GM19455 (cell line): ENCODE measurements at regions not wholly inside any gene's neighbourhood (a gene's known extent, or its start where the extent isn't known, plus 50 kb on each side); places are given as distances from the start of the nearest gene placed in this dataset.

ENCODE experiments used
- ATAC-seq: cut with Tn5 transposase; IDR thresholded peaks from one replicate; pipeline ENCODE4 v1.9.1; 2021; ENCODE audit not compliant: unreplicated experiment

DNA sequence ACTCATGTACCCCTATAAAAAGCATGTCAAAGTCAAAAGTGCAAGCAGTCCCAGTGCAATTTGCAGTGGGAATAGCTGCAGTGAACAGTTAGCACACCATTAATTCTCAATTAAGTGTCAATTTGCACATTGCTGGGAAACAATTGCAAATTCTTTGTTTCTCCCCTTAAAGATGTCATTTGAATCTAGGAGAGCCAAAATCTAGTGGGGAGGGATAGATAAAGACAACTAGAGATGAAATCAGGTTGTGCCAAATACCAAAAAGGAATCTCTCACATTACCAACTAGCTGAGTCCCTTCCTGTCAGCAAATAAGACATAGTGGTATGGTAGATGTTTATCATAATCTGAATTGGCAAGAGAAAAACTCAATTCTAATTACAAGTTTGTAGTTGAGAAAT is 330.7 kb downstream of the NUF2 start:
- ATAC-seq = no peak

DNA sequence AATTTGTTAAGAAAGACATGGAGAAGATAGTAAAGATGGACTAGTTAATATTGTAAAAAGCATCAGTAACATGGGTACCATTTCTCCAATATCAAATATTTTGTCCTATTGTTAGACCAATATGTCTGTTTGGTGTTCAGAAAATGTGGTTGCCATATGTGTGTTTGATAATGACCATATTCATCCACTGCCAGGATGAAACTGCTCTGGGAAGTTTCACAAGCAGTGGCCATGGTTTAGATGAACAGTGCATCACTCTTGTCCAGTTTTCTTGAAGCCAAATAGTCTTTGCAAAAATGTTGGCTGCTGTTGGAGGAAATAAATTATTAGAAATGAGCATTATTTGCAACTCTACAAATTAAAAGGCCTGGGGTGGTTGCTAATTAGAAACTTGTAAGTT is 333.8 kb downstream of the NUF2 start:
- no peak for ATAC-seq

DNA sequence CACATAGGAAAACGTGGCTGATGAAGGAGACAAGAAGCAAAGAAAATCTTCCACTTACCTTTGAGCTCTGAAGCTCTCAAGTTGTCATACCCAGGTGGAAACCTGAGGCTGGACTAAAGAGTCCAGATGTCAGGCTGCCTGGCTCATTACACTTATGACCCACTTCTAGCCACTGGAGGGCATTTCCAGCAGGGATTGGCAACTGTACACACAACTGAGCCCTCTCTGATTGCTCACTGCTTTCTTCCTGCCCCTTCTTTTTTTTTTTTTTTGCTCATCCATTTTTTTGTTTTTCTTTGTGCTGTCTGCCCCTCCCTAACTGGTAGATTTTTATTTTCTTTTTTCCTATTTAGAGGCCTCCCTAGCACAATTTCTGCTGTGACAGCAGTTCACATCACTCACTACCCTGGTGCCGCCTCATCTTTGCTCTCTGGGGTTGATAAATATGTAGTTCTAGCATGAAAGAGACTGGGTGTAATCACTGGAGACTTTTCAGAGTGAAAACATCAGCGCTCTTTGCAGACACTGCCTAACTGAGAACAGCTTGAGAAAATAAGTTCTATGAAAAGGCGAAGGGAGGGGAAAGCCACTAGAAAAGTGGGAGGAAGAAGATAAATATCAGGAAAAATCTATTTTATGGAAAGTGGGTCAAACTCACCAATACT is 334.5 kb downstream of the NUF2 start:
- no peak for ATAC-seq

DNA sequence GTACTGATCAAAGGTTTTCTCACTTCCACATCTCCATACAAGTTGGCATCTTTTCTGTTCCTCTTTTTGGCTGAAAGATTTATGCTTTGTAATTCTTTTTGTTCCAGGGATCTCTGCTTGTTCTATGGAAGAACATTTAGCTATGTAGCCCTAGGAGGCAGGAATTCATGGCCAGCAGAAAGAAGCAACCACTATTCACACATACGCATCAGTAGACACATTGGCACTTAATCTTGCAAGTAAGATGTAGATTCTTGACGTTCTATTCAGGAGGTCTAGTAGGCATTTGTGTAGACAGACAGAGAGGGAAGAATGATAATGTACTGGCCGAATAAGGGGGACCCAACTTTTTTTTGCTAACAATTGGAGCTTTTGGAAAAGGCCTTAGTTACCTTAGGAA is 336.0 kb downstream of the NUF2 start:
- ATAC-seq = no peak

DNA sequence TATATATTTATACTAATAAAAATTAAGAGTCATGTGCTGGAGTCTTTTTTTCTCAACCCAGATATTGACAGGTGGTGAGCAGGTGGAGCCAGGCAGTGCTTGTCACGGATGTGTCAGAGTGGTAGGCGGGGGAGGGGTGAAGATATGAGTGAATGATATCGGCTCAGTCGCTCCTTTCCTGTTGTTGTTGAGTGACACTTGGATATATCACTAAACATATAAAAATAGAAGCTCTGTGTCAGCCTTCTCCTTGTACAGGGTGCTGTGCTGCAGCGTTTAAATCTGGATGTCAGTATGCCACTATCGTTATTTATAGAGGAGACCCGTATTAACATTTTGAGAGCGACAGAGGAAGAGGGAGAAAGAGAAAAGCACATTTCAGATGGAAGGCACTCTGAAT is 339.6 kb downstream of the NUF2 start:
- ATAC-seq = no peak

DNA sequence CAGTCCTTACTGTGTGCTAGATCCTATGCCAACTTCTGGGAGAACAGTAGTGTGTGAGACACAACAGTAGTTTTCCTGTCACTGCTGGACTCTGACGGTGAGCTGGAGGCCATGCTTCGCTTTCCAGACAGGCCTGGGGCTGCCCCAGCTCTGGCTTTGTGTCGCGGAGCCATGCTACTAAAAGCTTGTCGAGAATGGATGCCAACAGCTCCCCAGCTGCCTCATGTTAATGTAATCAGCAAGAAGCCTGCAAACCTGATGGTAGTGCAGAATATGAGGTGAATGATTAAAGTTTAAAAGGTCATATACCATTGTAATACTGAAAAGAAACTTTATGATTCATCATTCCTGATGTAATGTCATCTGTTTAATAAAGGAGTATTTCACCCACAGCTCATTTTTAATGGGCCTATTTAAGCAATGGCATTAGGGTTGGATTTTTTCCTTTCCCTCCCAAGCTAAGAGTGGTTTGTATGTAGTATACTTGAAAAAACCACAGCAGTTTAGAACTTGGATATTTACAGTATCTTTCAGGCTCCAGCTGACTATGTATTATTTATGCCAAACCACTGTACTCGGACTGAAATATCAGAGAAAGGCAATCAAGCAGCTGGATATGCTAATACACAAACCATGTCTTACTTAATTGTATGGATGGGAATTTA is 343.0 kb downstream of the NUF2 start:
- no peak for ATAC-seq

DNA sequence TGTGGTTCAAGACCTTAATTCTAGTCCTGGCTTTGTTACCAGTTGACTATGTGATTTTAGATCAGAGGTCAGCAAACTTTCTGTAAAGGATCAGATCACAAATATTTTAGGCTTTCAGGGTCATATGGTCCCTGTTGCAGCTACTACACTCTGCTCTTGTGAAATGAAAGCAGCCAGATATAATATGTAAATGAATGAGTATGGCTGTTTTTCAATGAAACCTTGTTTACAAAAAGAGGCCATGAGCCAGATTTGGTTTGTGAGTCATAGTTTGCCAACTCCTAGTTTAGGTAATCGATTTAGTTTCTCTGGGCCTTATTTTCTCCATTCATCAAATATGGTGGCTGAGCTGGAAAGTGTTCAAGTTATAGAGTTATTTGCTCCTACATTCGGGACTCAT is 346.7 kb downstream of the NUF2 start:
- ATAC-seq = no peak

DNA sequence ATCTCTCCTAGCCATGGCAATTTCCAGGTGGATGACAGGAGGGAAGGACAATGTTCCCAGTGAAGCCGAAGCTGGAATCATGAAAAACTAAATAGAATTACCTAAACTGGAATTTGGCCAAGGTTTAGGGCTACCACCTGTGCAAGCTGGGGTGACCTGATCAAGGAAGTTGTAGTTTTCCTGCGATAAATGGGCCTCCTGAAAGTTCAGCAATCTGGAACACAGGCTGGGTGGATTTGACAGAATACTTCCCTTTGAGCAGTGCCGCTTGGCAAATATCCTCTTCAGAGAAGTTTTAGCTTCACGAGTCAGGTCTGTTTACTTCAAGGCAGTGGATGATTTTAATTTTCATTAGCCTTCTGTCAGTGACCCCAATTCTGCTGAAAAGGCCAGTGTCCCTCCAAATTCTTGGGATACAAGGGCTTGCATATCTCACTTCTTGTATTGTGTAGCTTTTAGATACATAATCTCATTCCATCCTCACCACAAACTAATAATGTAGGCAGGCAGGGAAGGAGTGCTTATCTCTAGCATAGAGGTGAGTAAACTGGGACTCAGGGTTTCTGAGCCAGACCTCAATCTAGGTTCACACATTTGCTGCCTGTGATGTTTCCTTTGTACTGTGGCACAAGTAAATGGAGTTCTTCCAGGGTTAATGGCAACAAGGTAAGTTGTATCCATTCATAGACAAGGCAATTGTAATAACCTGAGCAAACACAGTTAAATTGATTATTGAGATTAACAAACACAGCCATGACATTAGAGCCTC is 349.4 kb downstream of the NUF2 start:
- no peak for ATAC-seq

DNA sequence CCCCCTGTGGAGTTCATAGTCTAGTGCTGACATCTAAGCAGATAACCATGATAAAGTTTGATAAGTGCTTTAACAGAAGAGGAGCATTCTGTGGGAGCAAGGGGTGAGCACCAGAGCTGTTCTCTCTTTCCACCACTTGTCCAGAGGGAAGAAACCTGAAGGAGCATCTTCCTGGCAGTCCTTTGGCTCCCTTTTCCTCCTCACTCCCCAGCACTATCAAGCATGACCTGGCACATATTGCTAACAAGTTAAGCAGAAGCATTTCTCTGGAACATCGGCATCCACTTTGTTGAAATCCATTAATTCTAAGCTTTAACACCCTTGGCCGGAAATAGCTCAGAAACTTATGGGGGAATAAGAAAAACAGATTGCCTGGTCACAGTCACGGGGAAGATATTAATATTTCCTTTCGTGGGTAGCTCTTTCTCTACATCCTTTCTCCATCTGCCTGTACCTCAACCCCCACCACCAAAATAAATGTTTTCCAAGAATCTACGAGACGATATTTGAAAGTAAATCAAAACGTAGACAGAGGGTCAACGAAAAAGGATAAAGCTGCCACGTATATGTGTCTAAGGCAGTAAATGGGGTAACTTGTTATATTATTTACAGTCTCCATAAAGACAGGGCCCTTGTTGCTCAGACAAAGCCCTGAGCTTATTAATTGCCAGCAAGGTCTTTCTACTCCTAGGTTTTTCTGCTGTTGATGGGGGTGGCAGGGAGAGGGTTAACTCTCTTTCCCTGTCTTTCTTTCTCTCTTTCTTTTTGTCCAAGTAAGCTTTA is 351.4 kb downstream of the NUF2 start:
- no peak for ATAC-seq

DNA sequence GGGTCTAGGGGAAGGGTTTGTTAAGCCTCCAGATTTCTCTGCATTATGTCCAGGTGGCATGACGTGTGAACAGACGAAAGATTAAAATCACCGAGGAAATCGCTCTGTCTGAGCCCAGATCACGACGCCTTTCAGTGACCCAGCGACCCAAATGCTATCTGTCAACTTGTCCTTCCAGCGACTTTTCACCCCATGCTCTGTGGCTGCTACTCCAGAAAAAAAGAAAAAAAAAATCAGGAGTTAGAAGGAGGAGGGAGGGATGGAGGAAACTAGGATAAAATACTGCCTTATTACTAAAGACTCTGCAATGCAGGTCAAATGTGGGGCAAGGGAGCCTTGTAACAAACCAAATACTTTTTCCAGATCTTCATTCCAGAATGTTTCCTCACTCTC is 352.0 kb downstream of the NUF2 start:
- no peak for ATAC-seq

DNA sequence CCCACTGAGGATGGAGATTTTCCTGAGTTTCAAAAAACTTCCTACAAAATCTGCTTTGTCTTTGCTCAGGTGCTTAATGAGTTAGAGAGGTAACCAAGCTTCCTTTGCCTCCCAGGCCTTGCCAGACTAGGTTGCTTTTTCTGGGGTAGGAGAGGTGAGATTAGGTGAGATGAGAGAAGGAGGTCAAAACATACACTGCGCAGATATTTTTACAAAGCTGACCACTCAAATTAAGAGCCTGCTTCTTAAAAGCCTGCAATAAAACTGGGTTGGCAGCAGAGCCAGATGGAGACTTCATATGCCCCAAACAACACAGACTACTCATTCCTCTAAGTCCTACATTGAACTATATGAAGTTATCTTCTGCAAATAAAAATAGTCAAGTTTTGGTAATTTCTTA is 352.5 kb downstream of the NUF2 start:
- ATAC-seq = no peak

DNA sequence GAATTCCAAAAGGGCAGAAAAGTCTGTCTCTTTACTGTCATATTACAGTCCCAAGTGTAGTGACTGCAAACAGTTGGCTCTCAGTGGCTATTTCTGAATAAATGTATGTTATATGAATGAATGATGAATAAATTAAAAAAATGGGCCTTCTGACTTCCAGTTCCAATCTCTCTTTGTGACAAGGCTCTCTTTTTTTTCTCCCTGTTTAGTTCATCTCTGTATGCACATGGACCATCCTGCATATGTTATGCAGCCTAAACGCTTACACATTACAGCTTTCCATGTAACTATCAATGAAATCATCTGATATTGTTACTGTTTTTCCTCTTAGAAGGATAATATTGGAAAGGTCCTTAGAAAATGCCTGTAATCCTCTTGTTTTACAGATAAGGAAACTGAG is 363.0 kb downstream of the NUF2 start:
- no peak for ATAC-seq

DNA sequence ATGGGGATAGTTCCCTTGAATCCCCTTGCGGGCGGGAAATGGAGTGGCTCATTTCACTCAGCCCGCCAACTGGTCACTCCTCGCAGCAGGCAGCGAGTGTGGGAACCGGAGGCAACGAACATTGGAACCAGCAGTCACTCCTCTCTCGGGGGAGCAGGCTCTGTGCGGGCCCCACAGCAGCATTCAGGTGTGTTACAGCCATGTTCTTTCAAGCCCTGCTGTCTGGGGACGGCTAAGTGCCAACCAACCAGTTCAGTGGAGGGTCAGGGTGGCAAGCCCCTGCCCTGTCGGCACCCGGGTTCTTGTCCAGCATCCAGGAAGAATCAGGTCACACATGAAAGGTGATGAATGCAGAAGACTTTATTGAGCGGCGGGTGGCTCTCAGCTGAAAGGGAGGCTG is 370.5 kb downstream of the NUF2 start:
- no peak for ATAC-seq

DNA sequence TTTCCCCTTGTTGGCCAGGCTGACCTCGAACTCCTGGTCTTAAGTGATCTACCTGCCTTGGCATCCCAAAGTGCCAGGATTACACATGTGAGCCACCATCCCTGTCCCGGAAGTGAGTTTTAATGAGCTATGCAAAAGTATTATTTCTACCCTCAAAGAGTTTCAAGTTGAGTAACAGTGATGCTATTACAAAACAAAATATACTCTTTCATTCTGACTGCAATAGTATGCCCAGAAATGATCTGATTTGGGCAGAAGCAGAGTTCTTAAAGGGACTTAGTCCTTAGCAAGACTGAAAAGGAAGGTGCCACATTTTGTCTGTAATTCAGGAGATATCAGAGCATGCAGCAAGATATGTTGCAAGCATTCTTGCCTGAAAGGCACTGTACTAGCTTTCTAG is 375.4 kb downstream of the NUF2 start:
- ATAC-seq = no peak

DNA sequence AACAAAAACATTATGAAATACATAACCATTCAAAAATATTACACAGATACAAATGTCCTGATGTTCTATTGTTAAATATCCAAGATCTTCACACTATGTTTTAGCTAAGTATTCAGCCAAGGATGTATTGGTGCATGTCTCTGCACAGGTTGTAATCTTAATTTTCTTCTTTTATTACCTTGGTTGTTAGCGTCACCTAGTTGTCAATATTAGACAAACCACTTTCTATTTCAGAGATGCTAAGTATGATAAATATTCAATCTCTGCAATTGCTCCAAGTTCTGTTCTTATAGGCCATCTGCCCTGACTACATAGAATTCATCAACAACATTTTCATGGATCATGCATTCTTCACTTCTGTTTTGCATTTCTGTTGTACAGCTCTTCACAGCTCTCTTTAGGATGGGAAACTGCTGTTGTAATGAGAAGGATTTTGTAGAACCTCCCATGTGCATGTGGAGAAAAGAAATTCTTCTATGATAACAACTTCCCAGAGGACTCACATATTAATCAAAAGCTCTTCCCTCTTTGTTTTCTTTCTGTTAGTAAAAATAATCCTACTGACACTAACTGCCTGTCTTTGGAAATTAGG is 380.1 kb downstream of the NUF2 start:
- ATAC-seq = no peak

DNA sequence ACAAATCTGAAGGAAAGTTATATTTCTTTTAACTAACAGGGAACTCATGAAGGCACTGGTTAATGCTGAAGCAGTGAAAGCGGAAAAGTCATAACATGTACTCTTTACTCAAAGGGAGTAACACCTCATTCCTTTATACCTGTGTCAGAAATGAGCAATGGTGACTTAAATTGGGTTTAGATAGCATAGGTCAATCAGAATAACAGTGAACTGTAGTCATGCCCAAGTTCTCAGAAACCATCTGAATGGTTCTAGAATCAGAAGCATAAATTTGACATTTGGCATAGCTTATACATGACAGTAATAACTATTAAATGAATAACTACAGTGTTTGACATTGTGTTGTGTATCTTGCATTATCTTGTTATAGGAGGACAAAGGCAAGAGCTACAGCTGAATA is 382.0 kb downstream of the NUF2 start:
- ATAC-seq = no peak

DNA sequence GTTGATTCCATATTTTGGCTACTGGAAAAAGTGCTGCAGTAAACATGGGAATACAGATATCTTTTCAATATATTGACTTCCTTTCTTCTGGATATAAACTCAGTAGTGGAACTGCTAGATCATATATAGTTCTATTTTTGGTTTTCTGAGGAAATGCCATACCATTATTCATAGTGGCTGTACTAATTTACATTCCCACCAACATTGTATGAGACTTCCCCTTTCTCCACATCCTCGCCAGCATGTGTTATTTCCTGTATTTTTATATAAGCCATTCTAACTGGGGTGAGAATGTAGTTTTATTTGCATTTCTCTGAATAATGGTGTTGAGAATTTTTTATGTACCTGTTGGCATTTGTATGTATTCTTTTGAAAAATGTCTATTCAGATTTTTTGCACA is 385.2 kb downstream of the NUF2 start:
- ATAC-seq = no peak

DNA sequence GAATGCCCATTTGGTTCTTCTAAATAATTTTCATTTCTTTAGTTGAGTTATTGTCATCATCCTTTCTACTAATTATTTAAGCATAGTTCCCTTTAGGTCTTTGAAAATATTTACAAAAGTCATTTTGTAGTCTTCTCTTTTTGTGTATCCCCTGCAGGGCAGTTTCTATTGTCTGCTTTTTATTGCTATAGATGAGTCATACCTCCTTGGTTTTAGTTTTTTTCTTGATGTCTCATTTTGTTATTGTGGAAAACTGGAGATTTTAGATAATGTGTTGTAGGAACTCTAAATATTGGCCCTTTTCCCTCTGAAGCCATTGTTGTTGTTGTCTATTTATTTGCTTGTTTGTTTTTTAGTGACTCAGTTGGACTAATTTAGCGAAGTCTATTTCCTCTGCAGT is 387.9 kb downstream of the NUF2 start:
- ATAC-seq = no peak

DNA sequence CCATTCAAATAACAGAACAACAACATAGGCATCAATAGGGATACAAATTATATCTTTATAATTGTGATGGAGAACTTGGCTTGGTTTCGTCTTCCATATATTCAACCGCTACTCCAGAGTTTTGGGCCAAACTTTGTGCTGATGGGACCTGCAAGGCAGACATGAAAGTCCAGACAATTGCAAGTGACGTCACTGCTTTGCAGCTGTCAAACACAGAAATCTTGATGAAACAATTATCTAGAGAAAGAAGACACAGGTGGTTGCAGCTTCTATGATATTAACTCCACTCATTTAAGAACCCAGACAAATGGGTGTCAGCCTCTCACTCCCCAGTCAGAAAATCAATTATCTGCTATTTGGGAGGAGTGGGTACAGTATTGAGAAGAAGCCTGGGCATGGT is 390.6 kb downstream of the NUF2 start:
- no peak for ATAC-seq

DNA sequence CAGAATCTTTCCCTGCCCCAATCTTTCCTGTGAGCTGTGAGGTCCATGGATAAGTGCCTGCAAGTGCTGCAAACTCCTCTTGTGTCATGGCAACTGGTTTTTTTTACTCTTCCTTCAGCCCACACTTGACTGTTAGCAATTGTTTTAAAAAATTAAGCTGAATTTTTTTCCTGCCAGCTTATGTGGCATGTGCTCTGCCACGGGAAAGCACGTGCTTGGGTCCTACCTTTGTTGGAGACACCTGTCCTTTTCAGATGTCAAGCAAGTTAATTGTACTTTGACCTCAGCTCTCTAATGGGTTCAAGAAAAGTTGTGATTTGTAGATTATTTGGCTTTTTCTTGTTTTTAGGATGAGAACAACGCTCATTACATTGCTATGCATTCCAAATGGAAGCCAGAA is 398.5 kb downstream of the NUF2 start:
- no peak for ATAC-seq

DNA sequence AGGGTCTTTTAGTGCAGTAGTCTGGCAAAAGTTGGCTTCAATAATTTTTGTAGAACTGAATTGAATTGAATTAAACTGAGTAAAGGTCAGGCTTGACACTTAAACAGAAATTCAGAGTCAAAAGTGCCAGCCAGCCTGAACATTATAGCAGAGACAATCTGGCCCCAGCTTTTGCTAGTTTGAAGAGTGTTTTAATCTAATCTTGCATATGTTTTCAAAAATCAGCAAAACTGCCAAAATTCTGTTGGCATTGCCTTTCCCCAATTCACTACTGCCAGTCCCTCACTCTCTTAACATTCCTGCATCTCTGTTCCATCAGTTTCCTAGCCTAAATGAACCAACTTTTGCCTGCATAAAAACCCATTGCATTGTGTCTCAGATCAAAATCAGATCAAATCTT is 403.8 kb downstream of the NUF2 start:
- no peak for ATAC-seq
